DND-41 (cell line): ENCODE measurements at regions not wholly inside any gene's neighbourhood (a gene's known extent, or its start where the extent isn't known, plus 50 kb on each side); places are given as distances from the start of the nearest gene placed in this dataset.
"Not testable (repeated sequence)": the region's sequence is repeated elsewhere in the genome, so short reads cannot be mapped to it uniquely, and the experiment has no call there.

ENCODE experiments used
- ATAC-seq: fragments of 200-7000 bp; cut with Tn5 transposase; 3 replicates; pipeline ENCODE4 v1.9.1; 2021; ENCODE audit warnings: low read depth; ENCODE audit not compliant: insufficient read depth
- DNase-seq: peaks from one replicate; pipeline ENCODE4 v3.0.0-alpha.2; 2020
- H2AFZ ChIP-seq: 2 replicates; pipeline ENCODE4 v1.6.0; 2012; ENCODE audit warnings: low read depth, low read length
- H3K27ac ChIP-seq: 2 replicates; pipeline ENCODE4 v1.5.1; 2012; ENCODE audit warnings: low read length, inconsistent platforms
- H3K27me3 ChIP-seq: fragments of 200-600 bp; sonication (generic); 2 replicates; pipeline ENCODE4 v1.6.0; 2012; ENCODE audit warnings: low read length, mild to moderate bottlenecking, inconsistent platforms; ENCODE audit not compliant: insufficient read depth, poor library complexity
- H3K36me3 ChIP-seq: 2 replicates; pipeline ENCODE4 v1.5.1; 2012; ENCODE audit warnings: low read length, inconsistent platforms; ENCODE audit not compliant: insufficient read depth
- H3K4me1 ChIP-seq: 2 replicates; pipeline ENCODE4 v1.5.1; 2012; ENCODE audit warnings: mild to moderate bottlenecking, low read length; ENCODE audit not compliant: insufficient read depth
- H3K4me2 ChIP-seq: 2 replicates; pipeline ENCODE4 v1.6.0; 2012; ENCODE audit warnings: mild to moderate bottlenecking, moderate library complexity, low read length, inconsistent platforms; ENCODE audit not compliant: insufficient read depth
- H3K4me3 ChIP-seq, 2 experiments: fragments of 200-600 bp in 1 of 2; shearing (Covaris generic) in 1 of 2; 2 replicates each; pipeline ENCODE4 v1.5.1; 2012 to 2016; ENCODE audit warnings: inconsistent platforms in 2 of 2, low read length in 2 of 2, mild to moderate bottlenecking in 2 of 2, low read depth in 1 of 2, moderate library complexity in 1 of 2
- H3K79me2 ChIP-seq: 2 replicates; pipeline ENCODE4 v1.6.0; 2012; ENCODE audit warnings: low read length, inconsistent platforms; ENCODE audit not compliant: insufficient read depth
- H3K9ac ChIP-seq: 2 replicates; pipeline ENCODE4 v1.6.0; 2012; ENCODE audit warnings: low read depth, mild to moderate bottlenecking, inconsistent platforms, low read length, moderate library complexity
- H3K9me3 ChIP-seq: 2 replicates; pipeline ENCODE4 v1.5.1; 2012; ENCODE audit warnings: low read length, moderate library complexity, mild to moderate bottlenecking, inconsistent platforms; ENCODE audit not compliant: insufficient read depth, severe bottlenecking
- H4K20me1 ChIP-seq: 2 replicates; pipeline ENCODE4 v1.6.0; 2012; ENCODE audit warnings: low read length; ENCODE audit not compliant: insufficient read depth
- EZH2 ChIP-seq: IDR thresholded peaks from 3 replicates; pipeline ENCODE4 v1.6.1; 2012; ENCODE audit warnings: borderline replicate concordance, low read depth, mild to moderate bottlenecking, moderate library complexity, low read length, inconsistent platforms; ENCODE audit not compliant: severe bottlenecking
- TF ChIP-seq, protein P1 (sequence below): IDR thresholded peaks from 2 replicates; pipeline ENCODE4 v1.5.1; 2012; ENCODE audit warnings: borderline replicate concordance, low read length, moderate library complexity, mild to moderate bottlenecking; ENCODE audit not compliant: poor library complexity, severe bottlenecking; ENCODE audit errors: extremely low read depth

DNA sequence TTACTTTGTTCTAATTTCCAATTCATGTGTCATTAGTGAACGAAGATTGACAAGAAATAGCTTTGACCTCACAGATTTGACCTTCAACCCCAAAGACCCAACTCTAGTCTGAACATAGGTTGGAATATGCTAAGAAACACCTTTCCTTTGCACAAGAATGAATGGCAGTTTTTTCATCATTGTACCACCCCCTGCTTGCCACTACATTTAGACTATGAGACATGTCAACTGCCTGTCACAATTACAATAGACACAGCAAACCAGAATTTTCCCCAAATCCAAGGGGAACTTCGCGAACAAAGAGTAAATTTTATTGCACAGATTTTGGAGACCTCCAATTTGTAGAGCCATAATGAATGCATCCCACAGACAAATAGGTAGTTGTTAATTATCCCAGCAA lies 535.4 kb downstream of the PRKD1 start:
- ATAC-seq (no peak), DNase-seq (no peak)
- no peak for TF ChIP-seq EZH2
- TF ChIP-seq, protein P1, sequence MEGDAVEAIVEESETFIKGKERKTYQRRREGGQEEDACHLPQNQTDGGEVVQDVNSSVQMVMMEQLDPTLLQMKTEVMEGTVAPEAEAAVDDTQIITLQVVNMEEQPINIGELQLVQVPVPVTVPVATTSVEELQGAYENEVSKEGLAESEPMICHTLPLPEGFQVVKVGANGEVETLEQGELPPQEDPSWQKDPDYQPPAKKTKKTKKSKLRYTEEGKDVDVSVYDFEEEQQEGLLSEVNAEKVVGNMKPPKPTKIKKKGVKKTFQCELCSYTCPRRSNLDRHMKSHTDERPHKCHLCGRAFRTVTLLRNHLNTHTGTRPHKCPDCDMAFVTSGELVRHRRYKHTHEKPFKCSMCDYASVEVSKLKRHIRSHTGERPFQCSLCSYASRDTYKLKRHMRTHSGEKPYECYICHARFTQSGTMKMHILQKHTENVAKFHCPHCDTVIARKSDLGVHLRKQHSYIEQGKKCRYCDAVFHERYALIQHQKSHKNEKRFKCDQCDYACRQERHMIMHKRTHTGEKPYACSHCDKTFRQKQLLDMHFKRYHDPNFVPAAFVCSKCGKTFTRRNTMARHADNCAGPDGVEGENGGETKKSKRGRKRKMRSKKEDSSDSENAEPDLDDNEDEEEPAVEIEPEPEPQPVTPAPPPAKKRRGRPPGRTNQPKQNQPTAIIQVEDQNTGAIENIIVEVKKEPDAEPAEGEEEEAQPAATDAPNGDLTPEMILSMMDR: no peak
- Histone ChIP-seq H3K79me2 (no peaks in the 10 kb centered on the region), H3K9me3 (no peaks in the 10 kb centered on the region), H4K20me1 (no peaks in the 10 kb centered on the region), H3K4me2 (no peak overlapping the region), H3K4me3 (no peak overlapping the region), H2AFZ (no peak overlapping the region), H3K4me1 (no peaks in the 10 kb centered on the region), H3K27ac (no peak overlapping the region), H3K9ac (no peak overlapping the region), H3K36me3 (no peaks in the 10 kb centered on the region), H3K27me3 (no peaks in the 10 kb centered on the region)

DNA sequence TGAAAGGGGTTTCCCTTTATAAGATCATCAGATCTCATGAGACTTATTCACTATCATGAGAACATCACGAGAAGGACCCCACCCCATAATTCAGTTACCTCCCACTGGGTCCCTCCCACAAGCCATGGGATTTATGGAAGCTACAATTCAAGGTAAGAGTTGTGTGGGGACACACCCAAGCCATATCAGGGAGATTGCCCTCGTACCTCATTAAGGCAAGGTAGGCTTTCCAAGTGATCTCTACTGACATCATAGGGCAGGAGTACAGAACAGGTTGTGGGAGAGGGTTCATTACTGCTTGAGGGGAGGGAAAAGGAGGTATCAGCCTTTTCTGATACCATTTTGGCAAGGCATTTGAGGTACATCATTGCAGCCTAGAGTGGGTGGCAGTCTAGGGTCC lies 524.6 kb downstream of the PRKD1 start:
- H3K79me2 ChIP-seq: no peaks in the 10 kb centered on the region
- no peak for ATAC-seq

DNA sequence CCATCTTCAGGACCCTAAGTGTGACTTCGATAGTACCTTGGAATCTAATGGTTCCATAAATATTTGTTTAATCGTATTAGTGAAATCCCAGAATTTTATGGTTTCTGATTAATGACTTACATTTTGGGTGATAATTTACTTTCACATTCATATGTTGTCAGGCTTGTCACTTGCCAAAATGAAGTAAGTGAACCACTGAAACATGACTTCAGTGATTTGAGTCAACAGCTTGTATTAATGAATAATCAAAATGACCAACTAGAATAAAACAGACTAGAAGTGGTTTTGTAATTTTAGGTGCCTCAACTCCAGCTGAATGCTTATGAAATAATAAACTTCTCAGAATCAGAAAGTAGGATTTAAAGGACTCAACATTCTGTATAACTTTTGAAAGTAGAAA lies 517.1 kb downstream of the PRKD1 start:
- ATAC-seq: no peak
- Histone ChIP-seq H3K9me3 (no peaks in the 10 kb centered on the region), H3K4me2 (no peak overlapping the region), H3K79me2 (no peaks in the 10 kb centered on the region), H3K27me3 (no peaks in the 10 kb centered on the region), H3K4me1 (no peaks in the 10 kb centered on the region), H3K27ac (no peak overlapping the region), H2AFZ (no peak overlapping the region), H3K4me3 (no peak overlapping the region), H3K36me3 (no peaks in the 10 kb centered on the region), H3K9ac (no peak overlapping the region), H4K20me1 (no peaks in the 10 kb centered on the region)
- no peak for TF ChIP-seq EZH2
- TF ChIP-seq, protein P1: no peak
- DNase-seq: no peak

More for the DNA sequence above, 524.6 kb downstream of the PRKD1 start:
- H3K4me1 ChIP-seq: no peaks in the 10 kb centered on the region
- no peaks in the 10 kb centered on the region for H3K9me3 ChIP-seq
- no peak overlapping the region for H2AFZ ChIP-seq
- no peaks in the 10 kb centered on the region for H3K36me3 ChIP-seq
- H3K27me3 ChIP-seq: no peaks in the 10 kb centered on the region
- no peak for DNase-seq
- TF ChIP-seq EZH2: no peak
- TF ChIP-seq, protein P1: no peak
- no peak overlapping the region for H3K9ac ChIP-seq
- H3K4me3 ChIP-seq: no peak overlapping the region
- no peaks in the 10 kb centered on the region for H4K20me1 ChIP-seq
- no peak overlapping the region for H3K27ac ChIP-seq
- no peak overlapping the region for H3K4me2 ChIP-seq

DNA sequence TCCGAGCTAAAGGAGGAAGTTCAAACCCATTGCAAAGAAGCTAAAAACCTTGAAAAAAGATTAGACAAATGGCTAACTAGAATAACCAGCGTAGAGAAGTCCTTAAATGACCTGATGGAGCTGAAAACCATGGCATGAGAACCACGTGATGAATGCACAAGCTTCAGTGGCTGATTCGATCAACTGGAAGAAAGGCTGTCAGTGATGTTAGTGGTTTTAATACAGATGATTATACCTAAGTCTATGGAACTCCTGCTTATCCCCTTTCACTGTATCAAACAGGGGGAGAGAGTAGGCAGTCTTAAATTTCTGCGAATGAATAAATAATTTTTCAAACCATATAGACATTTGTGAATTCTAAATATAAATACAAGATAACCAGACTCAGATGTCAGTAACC lies 512.7 kb downstream of the PRKD1 start:
- not testable (repeated sequence) for H3K27me3 ChIP-seq, H3K27ac ChIP-seq, H3K4me2 ChIP-seq, H3K4me1 ChIP-seq, H3K9me3 ChIP-seq, H3K79me2 ChIP-seq, H3K36me3 ChIP-seq, H3K9ac ChIP-seq, DNase-seq, H4K20me1 ChIP-seq, H2AFZ ChIP-seq, H3K4me3 ChIP-seq, ATAC-seq
